ENCODE measurements at regions not wholly inside any gene's neighbourhood (a gene's known extent, or its start where the extent isn't known, plus 50 kb on each side); places are given as distances from the start of the nearest gene placed in this dataset.

GRCh38 chr20:4076671-4077070 lies 61.3 kb upstream of the RNF24 start:
- TF ChIP-seq CTCF (IDR thresholded peaks at IDR 0.05) (no peak), POLR2A (IDR thresholded peaks at IDR 0.05) (no peak)
